ENCODE measurements at regions not wholly inside any gene's neighbourhood (a gene's known extent, or its start where the extent isn't known, plus 50 kb on each side); places are given as distances from the start of the nearest gene placed in this dataset.

GRCh38 chr16:8173111-8173644 lies 417.1 kb downstream of the TMEM114 start:
- TF ChIP-seq CTCF (IDR thresholded peaks at IDR 0.05) (peak; percentile 66 to 83 (median 74)), POLR2A (IDR thresholded peaks at IDR 0.05) (no peak)
